ENCODE measurements at regions not wholly inside any gene's neighbourhood (a gene's known extent, or its start where the extent isn't known, plus 50 kb on each side); places are given as distances from the start of the nearest gene placed in this dataset.

DNA sequence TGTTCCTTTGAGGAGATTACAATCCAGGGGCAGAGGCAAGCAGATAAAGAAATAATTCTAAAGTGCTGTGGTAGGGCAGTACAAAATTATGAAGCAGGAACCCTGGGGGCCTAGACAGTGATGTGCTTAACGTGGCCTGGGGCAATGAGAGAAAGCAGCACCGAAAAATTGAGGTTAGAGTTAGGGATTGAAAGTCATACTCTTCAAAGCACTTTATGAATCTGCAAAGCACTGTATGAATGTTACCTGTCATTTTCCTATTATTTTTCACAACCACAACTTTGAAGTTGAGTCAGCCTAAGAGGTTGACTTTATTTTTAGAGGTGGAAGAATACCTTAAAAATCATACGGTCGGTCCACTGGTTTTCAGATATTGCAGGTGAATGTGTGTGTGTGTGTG lies 183.4 kb upstream of the NFIA start:
- DNase-seq, result no peak
- TF ChIP-seq, protein P1, sequence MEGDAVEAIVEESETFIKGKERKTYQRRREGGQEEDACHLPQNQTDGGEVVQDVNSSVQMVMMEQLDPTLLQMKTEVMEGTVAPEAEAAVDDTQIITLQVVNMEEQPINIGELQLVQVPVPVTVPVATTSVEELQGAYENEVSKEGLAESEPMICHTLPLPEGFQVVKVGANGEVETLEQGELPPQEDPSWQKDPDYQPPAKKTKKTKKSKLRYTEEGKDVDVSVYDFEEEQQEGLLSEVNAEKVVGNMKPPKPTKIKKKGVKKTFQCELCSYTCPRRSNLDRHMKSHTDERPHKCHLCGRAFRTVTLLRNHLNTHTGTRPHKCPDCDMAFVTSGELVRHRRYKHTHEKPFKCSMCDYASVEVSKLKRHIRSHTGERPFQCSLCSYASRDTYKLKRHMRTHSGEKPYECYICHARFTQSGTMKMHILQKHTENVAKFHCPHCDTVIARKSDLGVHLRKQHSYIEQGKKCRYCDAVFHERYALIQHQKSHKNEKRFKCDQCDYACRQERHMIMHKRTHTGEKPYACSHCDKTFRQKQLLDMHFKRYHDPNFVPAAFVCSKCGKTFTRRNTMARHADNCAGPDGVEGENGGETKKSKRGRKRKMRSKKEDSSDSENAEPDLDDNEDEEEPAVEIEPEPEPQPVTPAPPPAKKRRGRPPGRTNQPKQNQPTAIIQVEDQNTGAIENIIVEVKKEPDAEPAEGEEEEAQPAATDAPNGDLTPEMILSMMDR (IDR thresholded peaks at IDR 0.05; ENCODE audit: partially characterized antibody, unreplicated experiment), result no peak
- no peaks in the 10 kb centered on the region for H3K36me3 Mint-ChIP-seq (ENCODE audit: unreplicated experiment)
- H3K27me3 Mint-ChIP-seq (ENCODE audit: unreplicated experiment), result peaks cover 8% of the 10 kb centered on the region
- H3K27ac Mint-ChIP-seq (ENCODE audit: unreplicated experiment), result no peak overlapping the region
- H3K4me1 Mint-ChIP-seq (ENCODE audit: low read depth, unreplicated experiment), result peaks cover 42% of the 10 kb centered on the region
- H3K9me3 Mint-ChIP-seq (ENCODE audit: unreplicated experiment), result peaks cover 9% of the 10 kb centered on the region
- no peak overlapping the region for H3K4me3 Mint-ChIP-seq (ENCODE audit: unreplicated experiment)

DNA sequence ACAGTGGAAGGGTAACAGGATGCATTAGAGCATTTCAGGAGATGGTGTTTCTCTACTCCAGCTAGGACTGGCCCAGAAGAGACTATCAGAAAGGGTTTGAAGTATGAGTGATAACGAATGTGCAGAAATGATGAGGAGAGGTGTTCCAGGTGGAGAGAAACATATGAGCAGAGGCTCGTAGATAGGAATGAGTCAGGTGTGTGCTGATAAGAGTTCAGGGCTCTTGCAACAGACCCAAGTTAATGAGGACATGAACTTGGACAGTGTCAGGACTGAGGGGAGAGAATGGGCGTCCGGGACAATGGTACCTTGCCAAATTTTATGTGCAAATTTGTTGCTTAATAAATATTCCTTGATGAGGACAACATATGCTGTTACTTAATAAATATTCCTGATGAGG lies 183.9 kb upstream of the NFIA start:
- H3K4me1 Mint-ChIP-seq (ENCODE audit: low read depth, unreplicated experiment), result peaks cover 43% of the 10 kb centered on the region
- H3K9me3 Mint-ChIP-seq (ENCODE audit: unreplicated experiment), result peaks cover 4% of the 10 kb centered on the region
- TF ChIP-seq, protein P1 (IDR thresholded peaks at IDR 0.05; ENCODE audit: partially characterized antibody, unreplicated experiment), result no peak
- no peak overlapping the region for H3K4me3 Mint-ChIP-seq (ENCODE audit: unreplicated experiment)
- no peak for DNase-seq
- H3K27ac Mint-ChIP-seq (ENCODE audit: unreplicated experiment), result no peak overlapping the region
- no peaks in the 10 kb centered on the region for H3K36me3 Mint-ChIP-seq (ENCODE audit: unreplicated experiment)
- peaks cover 6% of the 10 kb centered on the region for H3K27me3 Mint-ChIP-seq (ENCODE audit: unreplicated experiment)

DNA sequence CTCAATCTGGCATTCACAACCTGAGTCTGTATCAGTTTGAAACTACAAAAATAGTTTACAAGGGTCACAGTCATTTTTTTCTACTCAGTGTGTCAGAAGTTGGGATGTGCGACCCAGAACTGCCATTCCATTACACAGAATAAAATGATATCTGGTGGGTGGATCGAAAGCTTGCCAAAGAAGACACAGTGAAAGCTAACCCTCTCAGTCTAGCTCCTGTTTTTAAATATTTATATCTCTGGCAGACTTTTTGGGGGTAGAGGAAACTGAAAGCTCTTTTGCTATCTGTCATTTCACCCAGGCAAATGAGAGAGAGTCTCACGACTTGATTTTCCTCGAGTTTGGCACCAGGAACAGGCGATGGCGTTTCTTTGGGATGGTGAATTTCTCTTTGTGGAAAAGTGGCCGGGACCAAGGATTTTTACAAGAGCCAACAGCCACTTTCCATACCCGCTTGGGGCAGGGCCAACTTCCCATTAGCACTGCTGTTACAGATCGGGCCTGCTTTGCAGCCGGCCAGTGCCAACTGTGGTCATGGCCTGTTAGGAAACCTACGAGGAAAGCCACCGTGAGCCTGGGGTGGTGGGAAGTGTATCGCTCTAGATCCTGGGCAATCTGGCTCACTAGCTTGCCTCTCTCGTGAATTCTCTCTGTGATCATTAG lies 185.5 kb upstream of the NFIA start:
- TF ChIP-seq, protein P1 (IDR thresholded peaks at IDR 0.05; ENCODE audit: partially characterized antibody, unreplicated experiment), result no peak
- Mint-ChIP-seq H3K4me3 (ENCODE audit: unreplicated experiment) (no peak overlapping the region), H3K27me3 (ENCODE audit: unreplicated experiment) (peaks cover 4% of the 10 kb centered on the region), H3K9me3 (ENCODE audit: unreplicated experiment) (peaks cover under 1% of the 10 kb centered on the region), H3K27ac (ENCODE audit: unreplicated experiment) (no peak overlapping the region), H3K4me1 (ENCODE audit: low read depth, unreplicated experiment) (peaks cover 47% of the 10 kb centered on the region), H3K36me3 (ENCODE audit: unreplicated experiment) (no peaks in the 10 kb centered on the region)
- DNase-seq, result no peak

DNA sequence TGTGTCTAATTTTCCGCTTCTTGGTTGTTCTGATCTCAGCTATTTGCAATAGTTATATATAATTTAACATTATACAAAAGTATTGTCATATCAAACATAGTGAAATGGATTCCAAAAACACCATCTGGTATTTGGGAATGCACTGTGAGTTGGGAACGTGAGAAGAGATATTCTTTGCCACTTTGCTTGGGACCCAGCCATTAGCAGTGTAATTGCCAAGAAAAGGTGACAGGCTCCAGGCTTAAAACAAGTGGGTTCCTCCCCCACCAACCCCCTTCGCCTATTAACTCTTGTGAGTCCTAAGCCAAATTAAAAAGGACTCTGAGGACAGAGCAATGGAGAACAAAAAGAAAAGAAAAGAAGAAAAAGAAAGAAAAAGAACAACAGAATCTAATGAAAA lies 186.7 kb upstream of the NFIA start:
- peaks cover 4% of the 10 kb centered on the region for H3K27me3 Mint-ChIP-seq (ENCODE audit: unreplicated experiment)
- DNase-seq, result no peak
- peaks cover 55% of the 10 kb centered on the region for H3K4me1 Mint-ChIP-seq (ENCODE audit: low read depth, unreplicated experiment)
- H3K27ac Mint-ChIP-seq (ENCODE audit: unreplicated experiment), result peak overlapping the region; percentile 19
- H3K9me3 Mint-ChIP-seq (ENCODE audit: unreplicated experiment), result no peaks in the 10 kb centered on the region
- peak overlapping the region; percentile 8 for H3K4me3 Mint-ChIP-seq (ENCODE audit: unreplicated experiment)
- TF ChIP-seq, protein P1 (IDR thresholded peaks at IDR 0.05; ENCODE audit: partially characterized antibody, unreplicated experiment), result no peak
- no peaks in the 10 kb centered on the region for H3K36me3 Mint-ChIP-seq (ENCODE audit: unreplicated experiment)

DNA sequence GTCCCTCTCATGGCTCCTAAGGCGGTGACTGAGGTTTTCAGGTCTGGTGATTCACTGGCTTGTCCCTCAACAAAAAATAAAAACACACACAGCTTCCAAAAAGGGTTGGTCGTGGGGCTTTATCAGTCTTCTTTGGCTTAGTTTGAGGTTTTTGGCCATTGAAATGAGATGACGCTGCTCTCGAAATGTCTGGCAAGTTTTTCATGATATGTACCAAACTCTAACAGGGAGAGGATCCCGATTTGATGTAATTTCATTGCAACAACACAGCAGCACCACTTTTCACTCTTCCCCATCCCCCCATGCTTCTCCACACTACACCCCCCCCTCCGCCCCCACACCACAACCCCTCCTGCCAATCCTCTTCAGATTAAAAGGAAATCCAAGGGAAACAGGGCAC lies 187.1 kb upstream of the NFIA start:
- no peak overlapping the region for H3K27ac Mint-ChIP-seq (ENCODE audit: unreplicated experiment)
- DNase-seq, result no peak

More for the DNA sequence above, 187.1 kb upstream of the NFIA start:
- Mint-ChIP-seq H3K4me1 (ENCODE audit: low read depth, unreplicated experiment) (peaks cover 56% of the 10 kb centered on the region), H3K36me3 (ENCODE audit: unreplicated experiment) (no peaks in the 10 kb centered on the region), H3K4me3 (ENCODE audit: unreplicated experiment) (no peak overlapping the region), H3K9me3 (ENCODE audit: unreplicated experiment) (no peaks in the 10 kb centered on the region), H3K27me3 (ENCODE audit: unreplicated experiment) (peaks cover 4% of the 10 kb centered on the region)
- TF ChIP-seq, protein P1 (IDR thresholded peaks at IDR 0.05; ENCODE audit: partially characterized antibody, unreplicated experiment), result no peak

Data from glutamatergic neuron (in vitro differentiated cells).